ENCODE measurements at regions not wholly inside any gene's neighbourhood (a gene's known extent, or its start where the extent isn't known, plus 50 kb on each side); places are given as distances from the start of the nearest gene placed in this dataset.

DNA sequence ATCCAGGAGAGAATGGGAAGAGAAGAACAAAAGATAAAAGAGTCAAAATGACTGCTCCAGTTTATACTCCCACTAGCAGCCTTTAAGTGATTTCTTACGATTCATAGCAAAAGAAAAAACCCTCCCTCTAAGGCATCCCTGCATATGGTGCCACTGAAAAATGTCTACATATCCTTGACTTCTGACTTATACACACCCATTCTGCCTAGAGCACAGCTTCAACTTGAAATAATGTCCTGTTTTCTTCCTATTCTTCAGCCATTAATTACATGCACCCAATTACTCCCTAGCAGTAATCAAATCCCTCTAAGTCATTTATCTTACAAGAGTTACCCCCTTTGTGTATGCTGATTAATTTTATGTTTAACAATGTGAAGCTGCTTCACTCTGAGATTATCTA, 393.5 kb downstream of the HTR7 start:
- no peaks in the 10 kb centered on the region for H3K36me3 ChIP-seq (ENCODE audit: control insufficient read depth, low read depth, low read length)
- H3K27ac ChIP-seq (ENCODE audit: low read length) = no peak overlapping the region
- no peaks in the 10 kb centered on the region for H3K27me3 ChIP-seq (ENCODE audit: control insufficient read depth, insufficient read depth, low read length)
- H3K4me1 ChIP-seq (ENCODE audit: control insufficient read depth, low read depth, low read length) = peaks cover 12% of the 10 kb centered on the region
- no peak overlapping the region for H3K9ac ChIP-seq (ENCODE audit: low read length)
- no peaks in the 10 kb centered on the region for H3K9me3 ChIP-seq (ENCODE audit: control insufficient read depth, low read depth, low read length)
- no peak overlapping the region for H3K4me3 ChIP-seq (ENCODE audit: low read length)

DNA sequence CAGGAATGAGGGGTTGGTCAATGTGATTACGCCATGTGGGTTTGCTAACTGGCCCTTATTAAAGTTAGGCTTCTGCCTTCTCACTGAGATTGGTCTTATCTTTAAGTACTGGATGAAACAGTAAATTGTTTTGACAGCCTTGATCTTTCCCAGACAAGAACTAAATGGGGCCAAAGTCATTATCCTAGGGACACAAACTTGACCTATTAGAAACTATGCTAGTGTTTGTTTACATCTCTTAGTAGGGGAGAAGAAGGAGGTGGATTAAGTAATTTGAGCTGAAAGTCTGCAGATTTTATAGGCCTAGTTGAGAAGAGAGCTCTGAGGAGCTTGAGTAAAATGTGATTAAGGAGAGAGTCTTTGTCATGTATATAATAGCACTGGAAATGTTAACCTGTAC, 386.9 kb downstream of the HTR7 start:
- no peak overlapping the region for H3K4me3 ChIP-seq (ENCODE audit: low read length)
- peaks cover 5% of the 10 kb centered on the region for H3K4me1 ChIP-seq (ENCODE audit: control insufficient read depth, low read depth, low read length)
- no peak overlapping the region for H3K27ac ChIP-seq (ENCODE audit: low read length)
- no peak overlapping the region for H3K9ac ChIP-seq (ENCODE audit: low read length)
- peaks cover 7% of the 10 kb centered on the region for H3K9me3 ChIP-seq (ENCODE audit: control insufficient read depth, low read depth, low read length)
- no peaks in the 10 kb centered on the region for H3K27me3 ChIP-seq (ENCODE audit: control insufficient read depth, insufficient read depth, low read length)
- no peaks in the 10 kb centered on the region for H3K36me3 ChIP-seq (ENCODE audit: control insufficient read depth, low read depth, low read length)

DNA sequence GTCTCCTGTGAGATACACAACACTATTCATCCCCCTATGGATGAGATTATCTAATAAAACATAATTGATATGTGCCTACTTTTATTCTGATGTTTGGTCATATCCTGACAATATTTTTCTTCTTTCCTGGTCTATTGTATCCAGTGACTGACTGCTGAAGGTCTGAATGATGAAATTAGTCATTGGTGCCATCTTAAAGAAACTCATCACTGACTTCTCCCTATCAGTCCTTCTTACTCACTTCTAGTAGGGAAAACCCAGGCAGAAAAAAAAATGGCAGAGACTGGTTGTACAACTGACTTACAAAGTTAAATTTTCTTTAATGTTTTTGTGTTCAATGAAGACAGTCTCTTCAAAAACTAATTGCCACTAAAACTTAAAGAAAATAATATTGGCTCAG, 377.4 kb downstream of the HTR7 start:
- no peak overlapping the region for H3K27ac ChIP-seq (ENCODE audit: low read length)
- no peaks in the 10 kb centered on the region for H3K27me3 ChIP-seq (ENCODE audit: control insufficient read depth, insufficient read depth, low read length)
- no peaks in the 10 kb centered on the region for H3K9me3 ChIP-seq (ENCODE audit: control insufficient read depth, low read depth, low read length)
- H3K36me3 ChIP-seq (ENCODE audit: control insufficient read depth, low read depth, low read length) = no peaks in the 10 kb centered on the region
- no peak overlapping the region for H3K4me3 ChIP-seq (ENCODE audit: low read length)
- H3K4me1 ChIP-seq (ENCODE audit: control insufficient read depth, low read depth, low read length) = peaks cover 9% of the 10 kb centered on the region
- no peak overlapping the region for H3K9ac ChIP-seq (ENCODE audit: low read length)

DNA sequence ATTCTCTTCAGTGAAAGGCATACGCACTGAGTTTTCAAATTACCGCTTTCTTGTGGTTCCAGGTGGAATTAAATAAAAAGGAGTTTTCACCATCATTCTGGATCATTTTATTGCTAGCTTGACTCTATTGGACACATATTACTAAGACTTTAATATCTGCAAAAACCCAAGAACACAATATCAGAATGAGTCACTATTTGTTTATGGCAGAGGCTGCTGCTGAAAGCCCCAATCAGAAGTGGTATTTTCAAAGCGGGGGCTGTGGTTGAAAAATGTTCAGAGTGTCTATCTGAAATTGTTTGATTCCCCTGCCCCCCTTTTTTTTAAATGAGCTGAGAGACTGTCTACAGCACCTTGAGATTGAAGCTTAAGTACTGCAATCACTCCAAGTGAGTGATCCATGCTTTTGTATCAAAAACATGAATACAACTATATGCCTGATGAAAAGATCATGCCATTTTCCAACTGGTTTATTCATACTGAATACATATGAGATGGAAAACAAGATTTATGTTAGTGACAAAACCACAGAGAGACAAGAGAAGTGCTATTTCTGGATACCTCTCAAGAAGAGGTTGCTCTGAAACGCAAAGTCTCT, 376.4 kb downstream of the HTR7 start:
- H3K27ac ChIP-seq (ENCODE audit: low read length) = no peak overlapping the region
- no peak overlapping the region for H3K4me3 ChIP-seq (ENCODE audit: low read length)
- no peaks in the 10 kb centered on the region for H3K9me3 ChIP-seq (ENCODE audit: control insufficient read depth, low read depth, low read length)
- H3K36me3 ChIP-seq (ENCODE audit: control insufficient read depth, low read depth, low read length) = no peaks in the 10 kb centered on the region
- H3K27me3 ChIP-seq (ENCODE audit: control insufficient read depth, insufficient read depth, low read length) = no peaks in the 10 kb centered on the region
- peaks cover 9% of the 10 kb centered on the region for H3K4me1 ChIP-seq (ENCODE audit: control insufficient read depth, low read depth, low read length)
- no peak overlapping the region for H3K9ac ChIP-seq (ENCODE audit: low read length)

DNA sequence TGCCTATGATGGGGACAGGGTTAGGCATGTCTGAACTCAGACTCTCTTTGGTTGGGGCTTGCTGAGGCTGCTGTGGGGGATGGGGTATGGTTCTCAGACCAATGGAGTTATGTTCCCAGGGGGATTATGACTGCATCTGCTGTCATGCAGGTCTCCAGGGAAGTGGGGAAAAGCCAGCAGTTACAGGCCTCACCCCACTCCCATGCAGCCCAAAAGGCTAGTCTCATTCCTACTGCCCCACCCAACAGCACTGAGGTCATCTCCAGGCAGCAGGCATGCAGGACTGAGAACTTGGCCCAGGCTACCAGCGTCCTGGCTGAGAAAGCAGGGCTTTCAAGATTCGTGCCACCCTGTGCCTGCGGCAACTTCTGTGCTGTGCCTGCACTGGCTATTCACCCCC, 373.3 kb downstream of the HTR7 start:
- Histone ChIP-seq H3K36me3 (ENCODE audit: control insufficient read depth, low read depth, low read length) (no peaks in the 10 kb centered on the region), H3K27me3 (ENCODE audit: control insufficient read depth, insufficient read depth, low read length) (no peaks in the 10 kb centered on the region), H3K4me1 (ENCODE audit: control insufficient read depth, low read depth, low read length) (peaks cover 9% of the 10 kb centered on the region), H3K4me3 (ENCODE audit: low read length) (no peak overlapping the region), H3K9me3 (ENCODE audit: control insufficient read depth, low read depth, low read length) (no peaks in the 10 kb centered on the region), H3K27ac (ENCODE audit: low read length) (no peak overlapping the region), H3K9ac (ENCODE audit: low read length) (no peak overlapping the region)

DNA sequence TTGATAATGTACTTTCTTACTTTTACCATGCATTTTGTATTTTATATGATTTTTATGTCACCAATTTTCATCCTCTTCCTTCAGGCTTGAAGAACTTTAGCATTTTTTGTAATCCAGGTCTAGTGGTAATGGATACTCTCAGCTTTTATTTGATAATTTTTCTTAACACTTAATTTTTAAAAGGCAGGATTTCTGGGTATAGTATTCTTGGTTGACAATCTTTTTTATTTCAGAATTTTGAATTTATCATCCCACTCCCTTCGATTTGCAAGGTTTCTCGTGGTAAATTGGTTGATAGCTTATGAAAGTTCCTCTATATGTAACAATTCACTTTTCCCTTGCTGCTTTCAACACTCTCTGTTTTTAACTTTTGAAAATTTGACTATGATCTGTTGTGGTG, 363.7 kb downstream of the HTR7 start:
- H3K9ac ChIP-seq (ENCODE audit: low read length) = no peak overlapping the region
- no peaks in the 10 kb centered on the region for H3K4me1 ChIP-seq (ENCODE audit: control insufficient read depth, low read depth, low read length)

DNA sequence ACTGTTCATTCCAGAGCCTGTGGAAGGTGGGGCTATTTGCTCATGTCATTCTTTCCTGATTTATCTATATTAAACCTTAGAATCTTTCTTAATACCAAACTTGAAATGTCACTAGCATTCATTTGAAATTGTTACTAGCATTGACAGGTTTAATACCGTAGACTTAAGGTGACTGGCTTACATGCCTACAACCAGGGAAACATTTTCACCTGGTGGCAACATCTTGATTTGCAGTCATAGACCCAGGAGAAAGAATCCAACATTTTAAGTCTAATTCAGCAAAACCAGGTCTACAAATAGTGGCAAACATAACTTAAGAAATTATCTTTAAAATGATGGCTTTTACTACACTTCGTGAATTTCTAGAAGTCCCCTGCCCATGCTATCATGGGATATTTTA, 353.7 kb downstream of the HTR7 start:
- H3K9me3 ChIP-seq (ENCODE audit: control insufficient read depth, low read depth, low read length) = no peaks in the 10 kb centered on the region

More for the DNA sequence above, 363.7 kb downstream of the HTR7 start:
- Histone ChIP-seq H3K36me3 (ENCODE audit: control insufficient read depth, low read depth, low read length) (no peaks in the 10 kb centered on the region), H3K9me3 (ENCODE audit: control insufficient read depth, low read depth, low read length) (no peaks in the 10 kb centered on the region), H3K4me3 (ENCODE audit: low read length) (no peak overlapping the region), H3K27ac (ENCODE audit: low read length) (no peak overlapping the region), H3K27me3 (ENCODE audit: control insufficient read depth, insufficient read depth, low read length) (no peaks in the 10 kb centered on the region)

DNA sequence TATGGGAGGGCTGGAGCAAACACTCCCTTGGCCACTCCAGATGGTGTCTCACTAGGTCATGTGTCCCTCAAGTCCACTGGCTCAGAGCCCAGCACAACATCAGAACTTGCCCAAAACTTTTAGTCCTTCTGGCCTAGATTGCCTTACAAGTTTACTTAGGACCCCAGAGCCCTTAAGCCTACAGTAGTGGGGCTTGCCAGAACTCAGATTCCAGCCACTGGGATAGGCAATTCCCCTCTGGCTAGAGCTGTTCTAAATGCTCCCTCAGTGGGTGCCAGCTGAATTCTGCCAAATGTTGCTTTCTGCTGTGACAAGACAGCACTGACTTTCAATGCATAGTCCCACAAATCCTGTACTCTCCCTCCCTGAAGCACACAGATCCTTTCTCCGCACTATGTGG, 331.1 kb downstream of the HTR7 start:
- Histone ChIP-seq H3K9me3 (ENCODE audit: control insufficient read depth, low read depth, low read length) (no peaks in the 10 kb centered on the region), H3K36me3 (ENCODE audit: control insufficient read depth, low read depth, low read length) (no peaks in the 10 kb centered on the region), H3K4me1 (ENCODE audit: control insufficient read depth, low read depth, low read length) (no peaks in the 10 kb centered on the region), H3K27ac (ENCODE audit: low read length) (no peak overlapping the region), H3K9ac (ENCODE audit: low read length) (no peak overlapping the region), H3K4me3 (ENCODE audit: low read length) (no peak overlapping the region), H3K27me3 (ENCODE audit: control insufficient read depth, insufficient read depth, low read length) (no peaks in the 10 kb centered on the region)

More for the DNA sequence above, 353.7 kb downstream of the HTR7 start:
- Histone ChIP-seq H3K4me3 (ENCODE audit: low read length) (no peak overlapping the region), H3K4me1 (ENCODE audit: control insufficient read depth, low read depth, low read length) (no peaks in the 10 kb centered on the region), H3K27ac (ENCODE audit: low read length) (no peak overlapping the region), H3K36me3 (ENCODE audit: control insufficient read depth, low read depth, low read length) (no peaks in the 10 kb centered on the region), H3K27me3 (ENCODE audit: control insufficient read depth, insufficient read depth, low read length) (no peaks in the 10 kb centered on the region), H3K9ac (ENCODE audit: low read length) (no peak overlapping the region)

DNA sequence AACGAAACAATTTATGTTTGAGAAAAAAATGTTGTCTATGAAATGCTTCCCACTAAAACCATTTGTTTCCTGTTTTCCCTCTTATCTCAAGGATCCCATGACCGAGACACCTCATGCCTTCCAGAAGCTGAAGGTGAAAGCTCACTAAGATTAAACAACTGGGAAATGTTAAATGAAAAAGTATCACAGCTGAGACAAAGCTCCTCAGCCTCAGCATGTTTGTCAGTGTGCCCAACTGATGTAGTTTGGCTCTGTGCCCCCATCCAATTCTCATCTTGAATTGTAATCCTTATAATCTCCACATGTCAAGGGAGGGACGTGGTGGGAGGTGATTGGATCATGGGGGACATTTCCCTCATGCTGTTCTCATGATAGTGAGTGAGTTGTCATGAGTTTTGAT, 327.3 kb downstream of the HTR7 start:
- H3K36me3 ChIP-seq (ENCODE audit: control insufficient read depth, low read depth, low read length) = no peaks in the 10 kb centered on the region
- H3K4me1 ChIP-seq (ENCODE audit: control insufficient read depth, low read depth, low read length) = no peaks in the 10 kb centered on the region
- no peak overlapping the region for H3K9ac ChIP-seq (ENCODE audit: low read length)
- no peak overlapping the region for H3K4me3 ChIP-seq (ENCODE audit: low read length)
- H3K9me3 ChIP-seq (ENCODE audit: control insufficient read depth, low read depth, low read length) = no peaks in the 10 kb centered on the region
- H3K27ac ChIP-seq (ENCODE audit: low read length) = no peak overlapping the region
- H3K27me3 ChIP-seq (ENCODE audit: control insufficient read depth, insufficient read depth, low read length) = no peaks in the 10 kb centered on the region

DNA sequence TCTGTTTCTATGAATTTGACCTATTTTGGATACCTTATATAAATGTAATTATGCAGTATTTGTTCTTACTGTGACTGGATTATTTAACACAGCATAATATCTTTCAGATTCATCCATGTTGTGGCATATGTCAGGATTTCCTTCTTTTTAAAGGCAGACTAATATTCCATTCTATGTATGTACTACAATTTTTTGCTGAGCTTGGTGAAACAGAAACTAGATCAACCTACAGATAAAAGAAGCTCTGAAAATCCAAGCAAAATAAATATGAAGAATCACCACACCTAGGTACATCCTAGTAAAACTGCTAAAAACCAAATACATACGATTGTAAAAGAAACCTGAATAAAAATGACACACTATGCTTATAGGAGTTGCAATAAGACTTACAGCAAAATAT, 300.5 kb downstream of the HTR7 start:
- Histone ChIP-seq H3K36me3 (ENCODE audit: control insufficient read depth, low read depth, low read length) (no peaks in the 10 kb centered on the region), H3K9ac (ENCODE audit: low read length) (no peak overlapping the region), H3K4me3 (ENCODE audit: low read length) (no peak overlapping the region), H3K9me3 (ENCODE audit: control insufficient read depth, low read depth, low read length) (no peaks in the 10 kb centered on the region), H3K4me1 (ENCODE audit: control insufficient read depth, low read depth, low read length) (no peaks in the 10 kb centered on the region), H3K27ac (ENCODE audit: low read length) (no peak overlapping the region), H3K27me3 (ENCODE audit: control insufficient read depth, insufficient read depth, low read length) (no peaks in the 10 kb centered on the region)

DNA sequence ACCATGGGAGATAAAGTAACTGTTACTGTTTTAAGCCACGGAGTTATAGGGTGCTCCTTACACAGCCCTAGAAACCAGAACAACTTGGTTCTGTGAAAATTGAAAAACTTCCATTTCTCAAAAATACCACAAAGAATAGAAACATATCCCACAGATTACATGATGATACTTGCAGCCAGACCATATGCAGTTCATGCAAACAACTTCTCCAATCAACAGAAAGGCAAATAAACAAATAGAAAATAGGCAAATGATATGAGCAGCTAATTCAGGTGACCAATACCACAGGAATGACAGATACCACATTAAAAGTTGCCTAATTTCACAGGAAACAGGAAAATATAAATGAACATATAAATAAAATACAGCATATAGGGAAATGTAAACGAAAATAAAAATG, 297.5 kb downstream of the HTR7 start:
- Histone ChIP-seq H3K9me3 (ENCODE audit: control insufficient read depth, low read depth, low read length) (no peaks in the 10 kb centered on the region), H3K4me3 (ENCODE audit: low read length) (no peak overlapping the region)

DNA sequence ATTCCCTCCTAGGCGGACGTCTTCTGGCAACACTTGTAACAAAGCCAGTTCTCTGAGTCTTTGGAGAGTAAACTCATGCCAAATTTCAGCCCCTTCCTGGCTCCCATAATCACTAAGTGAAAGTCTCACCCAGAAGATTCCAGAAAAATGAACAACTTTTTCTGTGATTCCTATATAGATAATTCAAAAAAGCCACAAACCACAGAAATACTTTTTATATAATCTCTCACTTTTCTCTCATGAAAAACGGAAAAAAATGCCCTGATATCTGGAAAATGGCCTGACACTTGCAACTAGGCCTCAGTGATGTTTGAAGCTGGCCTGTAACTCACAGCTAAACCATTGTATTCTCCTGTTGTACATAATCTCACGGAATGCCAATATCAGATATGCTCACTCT, 296.2 kb downstream of the HTR7 start:
- Histone ChIP-seq H3K9ac (ENCODE audit: low read length) (no peak overlapping the region), H3K4me3 (ENCODE audit: low read length) (no peak overlapping the region), H3K27me3 (ENCODE audit: control insufficient read depth, insufficient read depth, low read length) (no peaks in the 10 kb centered on the region), H3K4me1 (ENCODE audit: control insufficient read depth, low read depth, low read length) (no peaks in the 10 kb centered on the region), H3K27ac (ENCODE audit: low read length) (no peak overlapping the region), H3K36me3 (ENCODE audit: control insufficient read depth, low read depth, low read length) (no peaks in the 10 kb centered on the region), H3K9me3 (ENCODE audit: control insufficient read depth, low read depth, low read length) (no peaks in the 10 kb centered on the region)

More for the DNA sequence above, 297.5 kb downstream of the HTR7 start:
- no peaks in the 10 kb centered on the region for H3K36me3 ChIP-seq (ENCODE audit: control insufficient read depth, low read depth, low read length)
- H3K27ac ChIP-seq (ENCODE audit: low read length) = no peak overlapping the region
- H3K9ac ChIP-seq (ENCODE audit: low read length) = no peak overlapping the region
- no peaks in the 10 kb centered on the region for H3K27me3 ChIP-seq (ENCODE audit: control insufficient read depth, insufficient read depth, low read length)
- H3K4me1 ChIP-seq (ENCODE audit: control insufficient read depth, low read depth, low read length) = no peaks in the 10 kb centered on the region
